ENCODE measurements at regions not wholly inside any gene's neighbourhood (a gene's known extent, or its start where the extent isn't known, plus 50 kb on each side); places are given as distances from the start of the nearest gene placed in this dataset.

- TF ChIP-seq, protein P1, sequence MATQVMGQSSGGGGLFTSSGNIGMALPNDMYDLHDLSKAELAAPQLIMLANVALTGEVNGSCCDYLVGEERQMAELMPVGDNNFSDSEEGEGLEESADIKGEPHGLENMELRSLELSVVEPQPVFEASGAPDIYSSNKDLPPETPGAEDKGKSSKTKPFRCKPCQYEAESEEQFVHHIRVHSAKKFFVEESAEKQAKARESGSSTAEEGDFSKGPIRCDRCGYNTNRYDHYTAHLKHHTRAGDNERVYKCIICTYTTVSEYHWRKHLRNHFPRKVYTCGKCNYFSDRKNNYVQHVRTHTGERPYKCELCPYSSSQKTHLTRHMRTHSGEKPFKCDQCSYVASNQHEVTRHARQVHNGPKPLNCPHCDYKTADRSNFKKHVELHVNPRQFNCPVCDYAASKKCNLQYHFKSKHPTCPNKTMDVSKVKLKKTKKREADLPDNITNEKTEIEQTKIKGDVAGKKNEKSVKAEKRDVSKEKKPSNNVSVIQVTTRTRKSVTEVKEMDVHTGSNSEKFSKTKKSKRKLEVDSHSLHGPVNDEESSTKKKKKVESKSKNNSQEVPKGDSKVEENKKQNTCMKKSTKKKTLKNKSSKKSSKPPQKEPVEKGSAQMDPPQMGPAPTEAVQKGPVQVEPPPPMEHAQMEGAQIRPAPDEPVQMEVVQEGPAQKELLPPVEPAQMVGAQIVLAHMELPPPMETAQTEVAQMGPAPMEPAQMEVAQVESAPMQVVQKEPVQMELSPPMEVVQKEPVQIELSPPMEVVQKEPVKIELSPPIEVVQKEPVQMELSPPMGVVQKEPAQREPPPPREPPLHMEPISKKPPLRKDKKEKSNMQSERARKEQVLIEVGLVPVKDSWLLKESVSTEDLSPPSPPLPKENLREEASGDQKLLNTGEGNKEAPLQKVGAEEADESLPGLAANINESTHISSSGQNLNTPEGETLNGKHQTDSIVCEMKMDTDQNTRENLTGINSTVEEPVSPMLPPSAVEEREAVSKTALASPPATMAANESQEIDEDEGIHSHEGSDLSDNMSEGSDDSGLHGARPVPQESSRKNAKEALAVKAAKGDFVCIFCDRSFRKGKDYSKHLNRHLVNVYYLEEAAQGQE (IDR thresholded peaks at IDR 0.05) = no peak
- no peak for TF ChIP-seq FOSL2 (IDR thresholded peaks at IDR 0.05)
- no peak for TF ChIP-seq FOSL2 (CRISPR knock-in tag; IDR thresholded peaks at IDR 0.05)
- no peak for TF ChIP-seq ZSCAN20 (CRISPR knock-in tag; IDR thresholded peaks at IDR 0.05)
- no peak for TF ChIP-seq CTCF (IDR thresholded peaks at IDR 0.05)
- no peak for TF ChIP-seq JUN (IDR thresholded peaks at IDR 0.05)
- TF ChIP-seq POLR2A (IDR thresholded peaks at IDR 0.05; ENCODE audit: low read length) = no peak
- TF ChIP-seq PHF8 (IDR thresholded peaks at IDR 0.05; ENCODE audit: borderline replicate concordance, low read depth) = no peak
- TF ChIP-seq CEBPB (IDR thresholded peaks at IDR 0.05) = no peak
- TF ChIP-seq, protein P2, sequence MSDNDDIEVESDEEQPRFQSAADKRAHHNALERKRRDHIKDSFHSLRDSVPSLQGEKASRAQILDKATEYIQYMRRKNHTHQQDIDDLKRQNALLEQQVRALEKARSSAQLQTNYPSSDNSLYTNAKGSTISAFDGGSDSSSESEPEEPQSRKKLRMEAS (IDR thresholded peaks at IDR 0.05) = no peak
These were observed 166.1 kb downstream of the TMA16 start for GRCh38 chr4:163660636-163661035.

Measured in A549 (cell line).